Testis (tissue), 2 donors: ENCODE measurements at regions not wholly inside any gene's neighbourhood (a gene's known extent, or its start where the extent isn't known, plus 50 kb on each side); places are given as distances from the start of the nearest gene placed in this dataset.
"Not testable (repeated sequence)": the region's sequence is repeated elsewhere in the genome, so short reads cannot be mapped to it uniquely, and the experiment has no call there.

Source experiments
- DNase-seq: peaks from one replicate; pipeline ENCODE4 v3.0.0-alpha.2; 2019
- H3K27ac ChIP-seq, 2 donors: fragments of 200-600 bp; sonication (generic); one replicate each; pipeline ENCODE4 v1.5.1; 2019
- H3K27me3 ChIP-seq: fragments of 200-600 bp; sonication (generic); one replicate; pipeline ENCODE4 v1.5.1; 2019
- H3K36me3 ChIP-seq: fragments of 200-600 bp; sonication (generic); one replicate; pipeline ENCODE4 v1.5.1; 2017; ENCODE audit warnings: low read depth; ENCODE audit errors: missing control alignments
- H3K4me1 ChIP-seq: fragments of 200-600 bp; sonication (generic); one replicate; pipeline ENCODE4 v1.5.1; 2019
- H3K4me3 ChIP-seq, 2 donors: fragments of 200-600 bp; sonication (generic); one replicate each; pipeline ENCODE4 v1.5.1; 2017 to 2019
- H3K9me3 ChIP-seq: fragments of 200-600 bp; sonication (generic); one replicate; pipeline ENCODE4 v1.5.1; 2017
- CTCF ChIP-seq, 3 experiments: fragments of 450-650 bp in 2 of 3; fragments of 200-600 bp in 1 of 3; sonication (generic) in 1 of 3; IDR thresholded peaks; one replicate each; pipeline ENCODE4 v1.5.1; 2016 to 2019; ENCODE audit warnings: antibody characterized with exemption in 3 of 3, mild to moderate bottlenecking in 2 of 3, moderate library complexity in 1 of 3
- POLR2A ChIP-seq: fragments of 450-650 bp; IDR thresholded peaks from one replicate; pipeline ENCODE4 v1.6.1; 2017; ENCODE audit warnings: antibody characterized with exemption, mild to moderate bottlenecking, moderate library complexity
- WGBS, 2 donors: methylation state at CpG; one replicate each; pipeline ENCODE4 v1.1.5; 2018; 5-methylcytosine and 5-hydroxymethylcytosine counted together
- intact Hi-C: fragments of 100-400 bp; cut with DNase I; formaldehyde crosslinking; loops from one replicate; pipeline ENCODE4 v1.15.1; 2023; ENCODE audit warnings: low total_unique reads

DNA sequence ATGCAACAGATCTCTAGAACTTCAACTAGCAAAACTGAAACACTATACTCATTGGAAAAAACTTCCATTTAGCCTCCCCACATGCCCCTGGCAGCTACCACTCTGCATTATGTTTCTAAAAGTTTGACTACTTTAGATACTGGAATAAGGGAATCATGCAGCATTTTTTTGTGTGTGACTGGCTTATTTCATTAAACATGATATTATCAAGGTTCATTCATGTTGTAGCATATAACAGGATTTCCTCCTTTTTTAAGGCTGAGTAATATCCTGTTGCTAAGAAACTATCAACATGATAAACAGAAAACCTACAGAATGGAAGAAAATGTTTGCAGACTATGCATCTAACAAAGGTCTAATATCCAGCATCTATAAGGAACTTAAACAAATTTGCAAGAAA lies 597.9 kb downstream of the DMRTA1 start:
- DNase-seq = no peak
- Histone ChIP-seq H3K27me3 (no peaks in the 10 kb centered on the region), H3K27ac (no peak overlapping the region), H3K36me3 (no peaks in the 10 kb centered on the region), H3K4me1 (no peaks in the 10 kb centered on the region), H3K9me3 (no peaks in the 10 kb centered on the region), H3K4me3 (no peak overlapping the region)
- intact Hi-C loops = no loop called here
- TF ChIP-seq CTCF (IDR thresholded peaks at IDR 0.05) = no peak
- no peak for TF ChIP-seq POLR2A

DNA sequence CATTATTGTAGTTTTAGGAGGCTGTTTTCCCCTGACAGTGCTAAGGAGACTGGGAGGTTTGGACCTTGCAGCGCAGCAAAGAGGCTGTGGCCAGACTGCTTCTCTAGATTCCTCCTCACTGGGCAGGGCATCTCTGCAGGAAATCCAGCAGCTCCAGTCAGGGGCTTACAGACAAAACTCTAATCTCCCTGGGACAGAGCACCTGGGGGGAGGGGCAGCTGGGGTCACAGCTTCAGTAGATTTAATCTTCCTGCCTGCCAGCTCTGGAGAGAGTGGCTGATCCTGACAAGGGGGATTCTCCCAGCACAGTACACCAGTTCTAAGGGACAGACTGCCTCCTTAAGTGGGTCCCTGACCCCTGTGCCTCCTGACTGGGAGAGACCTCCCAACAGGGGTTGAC lies 599.4 kb downstream of the DMRTA1 start:
- WGBS, 2 donors = 78% methylated on average over 1 of the region's 1 CpG; no CpG with 5 or more reads in 1 of the 2 donors

GRCh38 chr9:23050548-23050947 lies 603.9 kb downstream of the DMRTA1 start:
- Histone ChIP-seq H3K36me3 (no peaks in the 10 kb centered on the region), H3K9me3 (no peaks in the 10 kb centered on the region), H3K27me3 (no peaks in the 10 kb centered on the region), H3K4me1 (no peaks in the 10 kb centered on the region), H3K27ac (no peak overlapping the region), H3K4me3 (no peak overlapping the region)
- 77 to 94% methylated on average over 1 of the region's 1 CpG for WGBS, 2 donors
- intact Hi-C loops = no loop called here
- no peak for DNase-seq
- TF ChIP-seq POLR2A (no peak), CTCF (IDR thresholded peaks at IDR 0.05) (no peak)

More for the DNA sequence above, 599.4 kb downstream of the DMRTA1 start:
- H3K36me3 ChIP-seq, H3K27me3 ChIP-seq, intact Hi-C loops, H3K4me3 ChIP-seq, H3K4me1 ChIP-seq, H3K27ac ChIP-seq, DNase-seq, H3K9me3 ChIP-seq: not testable (repeated sequence)

GRCh38 chr9:23073136-23073535 lies 626.5 kb downstream of the DMRTA1 start:
- TF ChIP-seq CTCF (IDR thresholded peaks at IDR 0.05) (no peak), POLR2A (no peak)
- 76 to 86% methylated on average over 1 of the region's 1 CpG for WGBS, 2 donors
- intact Hi-C loops = no loop called here
- Histone ChIP-seq H3K4me3 (no peak overlapping the region), H3K27me3 (no peaks in the 10 kb centered on the region), H3K27ac (no peak overlapping the region), H3K9me3 (no peaks in the 10 kb centered on the region), H3K4me1 (no peaks in the 10 kb centered on the region), H3K36me3 (no peaks in the 10 kb centered on the region)
- no peak for DNase-seq

DNA sequence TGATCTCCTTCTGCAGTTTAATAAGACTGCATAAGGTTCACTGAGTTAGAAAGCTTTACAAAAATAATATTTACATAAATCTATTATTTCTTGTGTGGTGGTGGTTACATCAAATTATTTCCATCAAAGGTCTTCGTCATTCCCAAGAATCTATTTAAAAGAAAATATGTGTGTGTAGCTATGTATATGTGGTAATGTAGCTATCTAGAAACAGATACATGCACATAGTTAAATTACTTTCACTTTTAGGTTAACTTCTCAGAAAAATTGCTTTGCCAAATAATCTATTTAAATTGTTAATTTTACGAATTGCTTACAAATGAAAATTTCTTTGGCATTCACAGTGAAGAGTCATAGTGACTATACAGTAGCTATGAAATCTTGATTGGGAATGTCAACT lies 633.2 kb downstream of the DMRTA1 start:
- H3K4me1 ChIP-seq = no peaks in the 10 kb centered on the region
- H3K27me3 ChIP-seq = no peaks in the 10 kb centered on the region
- WGBS, 2 donors = 84 to 87% methylated on average over 2 of the region's 2 CpGs
- no peaks in the 10 kb centered on the region for H3K9me3 ChIP-seq
- no peak overlapping the region for H3K27ac ChIP-seq
- DNase-seq = no peak
- intact Hi-C loops = no loop called here
- TF ChIP-seq POLR2A (no peak), CTCF (IDR thresholded peaks at IDR 0.05) (no peak)
- H3K4me3 ChIP-seq = no peak overlapping the region
- H3K36me3 ChIP-seq = no peaks in the 10 kb centered on the region
